ENCODE measurements at regions not wholly inside any gene's neighbourhood (a gene's known extent, or its start where the extent isn't known, plus 50 kb on each side); places are given as distances from the start of the nearest gene placed in this dataset.
A peak's percentile ranks its signal among the peaks of the same experiment; 100 is the strongest.
"Not testable (repeated sequence)": the region's sequence is repeated elsewhere in the genome, so short reads cannot be mapped to it uniquely, and the experiment has no call there.

- intact Hi-C loops (cut with DNase I; ENCODE audit: low total_unique reads): no loop called here
- 90 to 94% methylated on average over 2 of the region's 2 CpGs for WGBS, 2 donors
- TF ChIP-seq POLR2A (IDR thresholded peaks at IDR 0.05): no peak
- TF ChIP-seq CTCF (IDR thresholded peaks at IDR 0.05): no peak
- no peak overlapping the region for H3K4me3 ChIP-seq (ENCODE audit: low read depth, poor library complexity, severe bottlenecking)
- DNase-seq (ENCODE audit: low spot score in 2 of 2): no peak
Measured at GRCh38 chr10:111599943-111600342, 523.1 kb downstream of the ADRA2A start.

- no peak overlapping the region for H3K4me3 ChIP-seq (ENCODE audit: low read depth, poor library complexity, severe bottlenecking)
- TF ChIP-seq CTCF (IDR thresholded peaks at IDR 0.05) (no peak), POLR2A (IDR thresholded peaks at IDR 0.05) (no peak)
- no peak for DNase-seq (ENCODE audit: low spot score in 2 of 2)
- intact Hi-C loops (cut with DNase I; ENCODE audit: low total_unique reads): no loop called here
- 40 to 48% methylated on average over 3 of the region's 3 CpGs for WGBS, 2 donors
Measured at GRCh38 chr10:111600772-111601171, 523.9 kb downstream of the ADRA2A start.

GRCh38 chr10:111612273-111612672, 535.4 kb downstream of the ADRA2A start:
- intact Hi-C loops (cut with DNase I; ENCODE audit: low total_unique reads): no loop called here
- no peak for DNase-seq (ENCODE audit: low spot score in 2 of 2)
- no peak overlapping the region for H3K4me3 ChIP-seq (ENCODE audit: low read depth, poor library complexity, severe bottlenecking)
- 78 to 83% methylated on average over 1 of the region's 1 CpG for WGBS, 2 donors
- TF ChIP-seq POLR2A (IDR thresholded peaks at IDR 0.05) (no peak), CTCF (IDR thresholded peaks at IDR 0.05) (no peak)

GRCh38 chr10:111634191-111634590, 549.4 kb downstream of the GPAM start:
- DNase-seq (ENCODE audit: low spot score in 2 of 2): no peak
- H3K4me3 ChIP-seq (ENCODE audit: low read depth, poor library complexity, severe bottlenecking): no peak overlapping the region
- TF ChIP-seq POLR2A (IDR thresholded peaks at IDR 0.05) (no peak), CTCF (IDR thresholded peaks at IDR 0.05) (no peak)
- intact Hi-C loops (cut with DNase I; ENCODE audit: low total_unique reads): no loop called here
- 78 to 86% methylated on average over 3 of the region's 3 CpGs for WGBS, 2 donors

GRCh38 chr10:111646021-111646420, 537.5 kb downstream of the GPAM start:
- H3K4me3 ChIP-seq (ENCODE audit: low read depth, poor library complexity, severe bottlenecking): no peak overlapping the region
- no peak for DNase-seq (ENCODE audit: low spot score in 2 of 2)
- TF ChIP-seq CTCF (IDR thresholded peaks at IDR 0.05) (no peak), POLR2A (IDR thresholded peaks at IDR 0.05) (no peak)
- intact Hi-C loops (cut with DNase I; ENCODE audit: low total_unique reads): no loop called here
- 59 to 80% methylated on average over 2 of the region's 2 CpGs for WGBS, 2 donors

- no peak overlapping the region for H3K4me3 ChIP-seq (ENCODE audit: low read depth, poor library complexity, severe bottlenecking)
- intact Hi-C loops (cut with DNase I; ENCODE audit: low total_unique reads): no loop called here
- no peak for TF ChIP-seq CTCF (IDR thresholded peaks at IDR 0.05)
- no peak for TF ChIP-seq POLR2A (IDR thresholded peaks at IDR 0.05)
- peak in 1 of 2 donors; percentile 21 for DNase-seq (ENCODE audit: low spot score in 2 of 2)
- 39 to 57% methylated on average over 2 of the region's 2 CpGs for WGBS, 2 donors
Measured at GRCh38 chr10:111648046-111648445, 535.5 kb downstream of the GPAM start.

- intact Hi-C loops (cut with DNase I; ENCODE audit: low total_unique reads); H3K4me3 ChIP-seq (ENCODE audit: low read depth, poor library complexity, severe bottlenecking); DNase-seq (ENCODE audit: low spot score in 2 of 2): not testable (repeated sequence)
- 92 to 100% methylated on average over 1 of the region's 1 CpG for WGBS, 2 donors
Measured at GRCh38 chr10:111649080-111649479, 534.5 kb downstream of the GPAM start.

Measured in lower leg skin (tissue), 4 donors.